ENCODE measurements at regions not wholly inside any gene's neighbourhood (a gene's known extent, or its start where the extent isn't known, plus 50 kb on each side); places are given as distances from the start of the nearest gene placed in this dataset.

DNA sequence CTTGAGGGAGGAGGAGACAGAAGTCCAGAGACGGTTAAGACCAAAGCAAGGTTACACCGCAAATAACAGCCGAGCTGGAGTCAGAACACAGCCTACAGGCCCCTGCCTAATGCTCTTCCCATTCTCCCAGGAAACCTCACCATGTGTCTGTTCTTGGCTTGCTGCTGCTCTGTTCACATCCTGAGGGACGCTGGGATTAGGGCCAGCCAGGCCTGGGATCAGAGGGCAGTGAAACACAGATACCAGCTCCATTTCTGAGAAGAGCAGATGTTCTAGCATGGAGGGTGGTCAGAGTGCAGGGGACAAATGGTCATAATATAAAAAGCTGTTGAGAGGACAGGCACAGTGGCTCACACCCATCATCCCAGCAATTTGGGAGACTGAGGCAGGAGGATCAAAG is 124.8 kb upstream of the LARP1 start:
- DNase-seq (ENCODE audit: low spot score) = no peak
- intact Hi-C loops (cut with DNase I) = no loop called here

DNA sequence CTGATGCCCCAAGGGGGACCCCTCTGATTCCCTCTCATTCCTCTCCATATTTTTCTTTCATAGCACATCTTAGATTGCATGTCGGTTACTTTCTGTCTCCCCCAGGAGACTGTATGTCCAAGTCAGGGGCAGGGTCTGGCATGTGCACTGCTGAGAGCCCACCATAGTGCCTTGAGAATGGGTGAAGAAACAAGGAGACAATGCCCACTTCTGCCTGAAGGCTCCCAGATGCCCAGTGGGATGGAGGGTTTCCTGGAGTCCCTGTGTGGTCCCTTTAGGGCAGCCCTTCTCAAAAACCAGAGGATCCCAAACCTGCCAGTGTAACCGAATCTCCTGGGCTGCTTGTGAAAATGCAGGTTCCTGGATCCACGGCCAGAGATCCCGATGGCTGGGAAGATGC is 126.5 kb upstream of the LARP1 start:
- DNase-seq (ENCODE audit: low spot score) = no peak
- intact Hi-C loops (cut with DNase I) = no loop called here

GRCh38 chr5:154627698-154628678 is 127.2 kb upstream of the LARP1 start:
- DNase-seq (ENCODE audit: low spot score) = no peak
- intact Hi-C loops (cut with DNase I) = no loop called here

DNA sequence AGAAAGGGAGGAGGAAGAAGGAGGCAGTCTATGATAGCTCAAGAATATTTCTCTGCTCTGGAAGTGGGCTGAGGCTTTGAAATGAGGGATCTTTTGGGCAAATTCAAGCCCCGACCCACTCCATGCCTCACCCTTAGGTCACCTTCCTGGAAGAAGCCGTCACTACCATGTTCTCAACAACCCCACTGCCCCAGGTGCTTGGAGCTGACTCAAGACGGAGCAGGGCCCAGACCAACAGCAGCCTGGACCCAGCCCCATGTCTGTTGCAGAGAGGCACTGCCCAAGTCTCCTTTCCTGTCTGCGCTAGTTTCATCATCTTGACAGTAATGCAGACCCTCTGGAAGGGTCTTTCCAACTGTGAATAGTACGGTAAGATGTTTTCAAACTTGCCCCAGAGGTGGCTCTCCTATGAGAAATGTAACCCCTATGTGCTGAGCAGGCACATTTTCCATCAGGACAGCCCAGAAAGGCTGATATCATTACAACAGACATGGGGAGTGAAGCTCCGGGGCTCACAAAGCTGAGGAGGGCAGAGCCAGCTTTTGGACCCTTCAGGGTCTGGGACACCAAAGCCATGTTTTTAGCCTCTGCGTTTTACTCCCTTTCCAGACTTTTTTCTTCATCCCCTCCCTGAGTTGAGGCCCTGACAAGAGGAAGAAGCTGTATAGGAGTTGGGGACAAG is 128.2 kb upstream of the LARP1 start:
- intact Hi-C loops (cut with DNase I) = no loop called here

GRCh38 chr5:154625031-154625430 is 130.1 kb upstream of the LARP1 start:
- intact Hi-C loops (cut with DNase I) = no loop called here
- DNase-seq (ENCODE audit: low spot score) = no peak

More for the DNA sequence above, 128.2 kb upstream of the LARP1 start:
- no peak for DNase-seq (ENCODE audit: low spot score)

GRCh38 chr5:154624341-154624740 is 130.8 kb upstream of the LARP1 start:
- intact Hi-C loops (cut with DNase I) = no loop called here
- no peak for DNase-seq (ENCODE audit: low spot score)

DNA sequence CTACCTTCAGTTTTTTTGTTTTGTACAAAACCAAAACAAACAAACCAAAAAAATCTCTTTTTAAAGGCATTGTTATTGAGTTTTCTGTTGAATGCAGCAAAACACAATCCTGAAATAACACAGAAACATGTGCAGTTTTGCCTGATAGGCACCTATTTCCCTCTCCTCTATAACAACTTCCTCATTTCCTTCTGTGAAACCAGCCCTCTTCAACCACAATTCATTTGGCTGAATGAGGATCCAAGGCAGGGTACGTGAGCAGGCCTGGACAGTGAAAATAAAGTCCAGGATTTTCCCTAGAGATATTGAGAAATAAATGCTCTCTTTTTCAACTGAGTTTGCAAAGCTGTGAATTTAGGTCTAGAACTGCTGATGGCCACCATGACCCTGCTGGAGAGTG is 134.8 kb upstream of the LARP1 start:
- intact Hi-C loops (cut with DNase I) = no loop called here
- no peak for DNase-seq (ENCODE audit: low spot score)

DNA sequence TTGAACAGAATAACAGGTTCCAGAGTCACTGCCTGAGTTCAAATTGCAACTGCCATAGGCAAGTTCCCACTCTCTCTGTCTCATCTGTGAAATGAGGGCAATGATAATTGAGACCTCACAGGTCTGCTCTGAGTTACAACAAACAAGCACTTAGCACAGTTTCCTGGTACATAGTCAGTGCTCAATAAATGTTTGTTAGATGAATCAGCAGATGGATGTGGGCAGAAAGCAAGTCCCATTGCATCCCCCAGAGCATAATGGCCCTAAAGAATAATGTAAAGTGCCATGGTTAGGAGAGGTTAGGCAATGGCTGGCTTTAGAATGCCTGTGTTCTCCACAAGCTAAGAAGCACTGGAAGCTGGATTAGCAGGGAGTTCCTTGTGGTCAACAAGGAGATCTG is 136.5 kb upstream of the LARP1 start:
- intact Hi-C loops (cut with DNase I) = no loop called here
- no peak for DNase-seq (ENCODE audit: low spot score)

GRCh38 chr5:154614595-154614994 is 136.6 kb upstream of the HAND1 start:
- intact Hi-C loops (cut with DNase I) = no loop called here
- no peak for DNase-seq (ENCODE audit: low spot score)

DNA sequence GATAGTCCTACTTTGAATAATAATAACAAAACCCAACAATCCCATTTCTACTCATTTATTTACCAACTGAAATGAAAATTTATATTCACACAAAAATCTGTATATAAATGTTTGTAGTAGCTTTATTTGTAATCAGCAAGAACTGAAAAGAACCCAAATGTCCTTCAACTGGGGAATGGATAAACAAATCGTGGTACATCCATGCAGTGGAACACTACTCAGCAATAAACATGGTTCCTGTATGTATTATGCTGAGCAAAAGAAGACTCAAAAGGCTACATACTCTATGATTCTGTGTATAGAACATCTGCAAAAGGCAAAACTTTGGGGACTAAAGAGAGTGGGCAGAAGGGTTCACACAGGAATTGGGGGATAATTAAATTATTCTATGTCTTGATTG is 136.1 kb upstream of the HAND1 start:
- DNase-seq (ENCODE audit: low spot score) = no peak
- intact Hi-C loops (cut with DNase I) = no loop called here

DNA sequence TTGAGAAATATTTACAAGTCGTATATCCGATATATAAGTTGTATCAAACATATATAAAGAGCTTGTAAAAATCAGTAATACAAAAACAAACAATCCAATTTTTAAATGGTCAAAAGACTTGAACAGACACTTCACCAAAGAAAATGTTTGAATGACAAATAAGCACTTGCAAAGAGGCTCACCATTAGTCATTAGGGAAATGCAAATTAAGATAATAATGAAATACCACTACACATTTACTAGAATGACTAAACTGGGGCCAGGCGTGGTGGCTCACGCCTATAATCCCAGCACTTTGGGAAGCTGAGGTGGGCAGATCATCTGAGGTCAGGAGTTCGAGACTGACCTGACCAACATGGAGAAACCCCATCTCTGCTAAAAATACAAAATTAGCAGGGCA is 134.6 kb upstream of the HAND1 start:
- intact Hi-C loops (cut with DNase I) = no loop called here
- DNase-seq (ENCODE audit: low spot score) = no peak

GRCh38 chr5:154611341-154611767 is 133.3 kb upstream of the HAND1 start:
- intact Hi-C loops (cut with DNase I) = loop anchor here in 1 of 2 donors (2.0 kb wide), 1 partner anchor 145 kb away; no protein-coding TSS in a partner anchor
- no peak for DNase-seq (ENCODE audit: low spot score)

DNA sequence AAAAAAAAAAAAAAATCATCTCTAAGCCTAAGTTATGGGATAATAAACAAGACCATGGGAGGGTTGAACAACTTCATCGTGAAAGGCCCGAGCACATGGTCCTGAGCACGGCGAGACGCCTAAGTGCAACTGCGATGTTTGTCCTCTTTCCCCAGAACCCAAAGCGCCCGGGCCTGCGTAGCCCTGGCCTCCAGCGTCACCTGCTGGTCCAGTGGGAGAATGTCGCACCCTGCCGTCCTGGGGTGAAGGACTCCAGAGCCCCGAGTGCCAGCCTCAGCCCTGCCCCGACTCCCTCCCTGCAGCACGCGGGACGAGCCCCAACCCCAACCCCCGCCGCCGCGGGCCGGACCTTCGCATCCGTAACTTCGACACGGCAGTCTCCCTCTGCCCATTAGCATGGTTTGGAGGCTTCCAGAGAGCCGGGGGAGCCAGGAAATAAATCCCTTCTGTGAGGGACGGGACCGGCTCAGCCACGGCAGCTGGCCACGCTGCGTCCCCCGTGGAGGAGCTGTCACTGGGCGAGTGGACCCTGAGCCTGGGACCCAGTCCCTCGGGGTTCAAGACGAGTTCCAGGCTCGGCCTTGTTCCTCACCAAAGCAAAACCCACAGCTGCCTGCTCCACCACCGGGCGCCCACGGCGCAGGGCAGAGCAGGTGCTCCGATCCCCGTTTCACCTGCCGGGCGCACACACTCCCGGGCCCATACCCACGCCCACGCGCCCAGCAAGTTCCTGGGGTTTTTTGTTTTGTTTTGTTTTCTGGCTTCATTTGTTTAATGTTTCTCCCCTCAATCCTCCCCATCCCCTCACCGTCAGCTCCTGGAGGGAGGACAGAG is 132.5 kb upstream of the HAND1 start:
- DNase-seq (ENCODE audit: low spot score) = peak; percentile 88
- intact Hi-C loops (cut with DNase I) = loop anchor here in 1 of 2 donors (2.0 kb wide), 1 partner anchor 144 kb away; no protein-coding TSS in a partner anchor

DNA sequence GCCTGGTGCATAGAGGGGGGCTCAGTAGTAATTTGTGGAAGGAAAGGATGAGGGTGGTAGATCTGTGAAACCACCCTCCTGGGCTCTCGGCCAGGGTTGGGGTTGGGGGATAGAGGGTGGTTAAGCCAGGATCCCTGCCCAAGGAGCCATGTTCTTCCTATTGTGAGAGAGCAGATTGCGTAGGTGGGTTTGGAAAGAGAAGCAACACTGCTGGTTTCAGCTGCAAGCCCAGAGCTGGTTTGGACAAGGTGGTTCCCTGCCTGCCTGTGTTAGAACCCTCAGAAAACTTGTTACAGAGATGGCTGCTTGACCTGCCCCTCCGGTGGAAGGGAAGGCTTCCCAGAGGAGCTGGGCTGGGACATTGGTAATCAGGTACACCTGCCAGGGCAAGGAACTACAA is 131.2 kb upstream of the HAND1 start:
- no peak for DNase-seq (ENCODE audit: low spot score)
- intact Hi-C loops (cut with DNase I) = loop anchor here in 1 of 2 donors (5.0 kb wide), 1 partner anchor 142 kb away; no protein-coding TSS in a partner anchor

DNA sequence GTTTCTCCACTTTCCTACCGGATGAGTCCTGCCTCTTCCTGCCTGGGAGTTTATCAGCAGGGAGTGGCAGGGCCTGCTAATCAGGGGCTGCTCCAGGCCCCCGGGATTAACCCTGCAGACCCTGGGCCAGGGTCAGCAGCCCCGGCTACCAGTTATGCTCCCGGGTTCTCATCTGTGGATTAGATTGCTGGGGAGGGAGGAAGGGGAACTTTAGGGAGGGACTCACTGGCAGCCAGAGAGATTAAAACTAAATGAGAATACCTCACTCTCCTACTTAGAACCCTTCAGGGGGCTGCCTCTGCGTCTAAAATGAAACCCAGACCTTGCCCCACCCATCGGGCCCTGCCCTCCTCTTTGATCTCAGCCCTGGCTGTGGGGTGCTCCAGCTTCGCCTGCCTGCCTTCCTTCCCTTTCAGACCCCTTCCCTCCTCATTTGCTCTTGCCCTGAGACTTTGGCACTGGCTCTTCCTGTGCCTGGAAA is 130.5 kb upstream of the HAND1 start:
- no peak for DNase-seq (ENCODE audit: low spot score)
- intact Hi-C loops (cut with DNase I) = loop anchor here in 1 of 2 donors (5.0 kb wide), 1 partner anchor 141 kb away; no protein-coding TSS in a partner anchor

- intact Hi-C loops (cut with DNase I) = loop anchor here in 1 of 2 donors (5.0 kb wide), 1 partner anchor 140 kb away; no protein-coding TSS in a partner anchor
- DNase-seq (ENCODE audit: low spot score) = no peak
These were observed 129.7 kb upstream of the HAND1 start for GRCh38 chr5:154607746-154608145.

DNA sequence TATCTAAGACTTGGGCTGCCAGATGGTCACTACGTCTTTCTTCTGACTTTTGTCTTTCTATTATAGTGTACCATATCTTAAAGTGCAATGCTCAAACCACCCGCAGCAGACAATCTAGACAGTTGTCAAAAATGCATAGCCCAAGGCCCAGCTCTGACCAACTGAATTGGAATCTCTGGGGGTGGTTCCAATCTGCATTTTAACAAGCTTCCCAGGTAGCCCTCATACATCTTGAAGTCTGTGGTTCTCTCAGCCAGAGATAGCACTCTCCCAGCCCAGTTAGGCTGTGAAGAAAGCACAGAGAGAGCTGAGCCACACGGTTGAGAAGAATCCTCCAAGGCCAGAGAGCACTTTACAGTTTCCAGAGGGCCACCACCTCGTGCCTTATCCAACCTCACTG is 128.2 kb upstream of the HAND1 start:
- DNase-seq (ENCODE audit: low spot score) = no peak
- intact Hi-C loops (cut with DNase I) = loop anchor here in 1 of 2 donors (5.0 kb wide), 1 partner anchor 139 kb away; no protein-coding TSS in a partner anchor

DNA sequence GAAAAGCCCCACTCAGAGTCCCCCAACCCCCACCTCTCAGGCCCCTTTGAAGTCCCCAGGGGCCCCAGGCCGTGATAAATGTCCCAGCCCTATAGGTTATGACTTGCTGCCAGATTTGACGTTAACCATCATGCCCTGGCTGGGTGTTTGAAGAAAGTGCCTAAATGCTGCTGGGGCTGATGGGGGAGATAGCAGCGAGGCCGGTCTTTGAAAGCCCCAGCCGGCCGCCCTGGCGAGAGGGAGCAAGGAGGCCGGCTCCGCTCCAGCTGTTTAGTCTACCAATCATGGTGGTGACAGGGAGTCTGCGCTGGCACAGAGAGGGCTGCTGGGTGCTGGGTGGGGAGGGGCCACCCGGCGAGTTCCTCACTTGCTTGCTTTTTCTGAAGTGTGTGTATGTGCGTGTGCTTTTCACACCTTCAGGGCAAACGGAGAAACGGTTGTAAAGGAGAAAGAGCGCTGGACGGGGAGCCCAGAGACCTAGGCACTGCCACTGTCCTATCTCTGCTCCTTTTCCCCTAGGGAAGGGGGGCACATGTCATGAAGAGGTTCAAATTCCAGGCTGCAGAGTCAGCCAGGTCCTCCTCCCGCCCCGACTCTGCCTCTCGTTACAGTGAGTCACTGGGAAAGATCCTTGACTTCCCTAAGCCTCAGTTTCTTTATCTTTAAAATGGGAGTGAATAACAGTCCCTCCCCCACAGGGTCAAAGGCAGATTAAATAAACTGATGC is 126.1 kb upstream of the HAND1 start:
- intact Hi-C loops (cut with DNase I) = no loop called here
- no peak for DNase-seq (ENCODE audit: low spot score)
